HG03025 (cell line): ENCODE measurements at regions not wholly inside any gene's neighbourhood (a gene's known extent, or its start where the extent isn't known, plus 50 kb on each side); places are given as distances from the start of the nearest gene placed in this dataset.

Experiments used
- ATAC-seq: cut with Tn5 transposase; IDR thresholded peaks from one replicate; pipeline ENCODE4 v1.9.1; 2021; ENCODE audit warnings: mild to moderate bottlenecking, moderate library complexity; ENCODE audit not compliant: unreplicated experiment, low FRiP score

- no peak for ATAC-seq
Measured at GRCh38 chr13:40476175-40476958, 190.1 kb downstream of the FOXO1 start.

- no peak for ATAC-seq
Measured at GRCh38 chr13:40477623-40478608, 188.5 kb downstream of the FOXO1 start.

GRCh38 chr13:40478775-40479174, 187.7 kb downstream of the FOXO1 start:
- ATAC-seq, result no peak

GRCh38 chr13:40479196-40479845, 187.1 kb downstream of the FOXO1 start:
- ATAC-seq, result no peak

GRCh38 chr13:40480012-40480914, 186.2 kb downstream of the FOXO1 start:
- no peak for ATAC-seq

GRCh38 chr13:40480915-40481516, 185.4 kb downstream of the FOXO1 start:
- ATAC-seq, result no peak

GRCh38 chr13:40483601-40484000, 182.8 kb downstream of the FOXO1 start:
- ATAC-seq, result no peak

- ATAC-seq, result no peak
Measured at GRCh38 chr13:40484101-40484800, 182.2 kb downstream of the FOXO1 start.

GRCh38 chr13:40484974-40485373, 181.5 kb downstream of the FOXO1 start:
- no peak for ATAC-seq

GRCh38 chr13:40485611-40486517, 180.6 kb downstream of the FOXO1 start:
- ATAC-seq, result no peak

GRCh38 chr13:40486518-40487163, 179.8 kb downstream of the FOXO1 start:
- ATAC-seq, result no peak

- ATAC-seq, result no peak
Measured at GRCh38 chr13:40488869-40489391, 177.5 kb downstream of the FOXO1 start.

- no peak for ATAC-seq
Measured at GRCh38 chr13:40490086-40490758, 176.2 kb downstream of the FOXO1 start.

- no peak for ATAC-seq
Measured at GRCh38 chr13:40492511-40492910, 173.9 kb downstream of the FOXO1 start.

- no peak for ATAC-seq
Measured at GRCh38 chr13:40494513-40494912, 171.9 kb downstream of the FOXO1 start.

- ATAC-seq, result no peak
Measured at GRCh38 chr13:40494946-40495620, 171.4 kb downstream of the FOXO1 start.
